ENCODE measurements at regions not wholly inside any gene's neighbourhood (a gene's known extent, or its start where the extent isn't known, plus 50 kb on each side); places are given as distances from the start of the nearest gene placed in this dataset.

DNA sequence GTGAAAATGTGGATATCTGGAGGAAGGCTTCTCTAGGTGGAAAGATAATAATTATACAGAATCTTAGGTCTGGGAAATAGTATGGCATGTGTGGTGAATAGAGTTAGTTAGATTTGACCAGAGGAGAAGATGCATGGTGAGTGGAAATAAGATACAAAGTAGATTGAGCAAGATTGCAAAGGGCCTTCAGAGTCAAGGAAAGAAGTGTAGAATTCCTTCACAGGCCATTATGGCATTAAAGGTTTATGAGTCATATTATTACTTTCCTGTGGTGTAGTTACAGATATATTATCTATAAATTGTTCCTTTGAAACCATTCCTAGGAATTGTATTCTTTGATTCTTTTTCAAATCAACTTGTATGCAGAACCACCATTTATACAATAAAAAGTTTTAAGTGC, 660.3 kb downstream of the SI start:
- H3K36me3 ChIP-seq (ENCODE audit: insufficient read depth in 1 of 2, low read depth in 1 of 2), result no peaks in the 10 kb centered on the region
- TF ChIP-seq, protein P1, sequence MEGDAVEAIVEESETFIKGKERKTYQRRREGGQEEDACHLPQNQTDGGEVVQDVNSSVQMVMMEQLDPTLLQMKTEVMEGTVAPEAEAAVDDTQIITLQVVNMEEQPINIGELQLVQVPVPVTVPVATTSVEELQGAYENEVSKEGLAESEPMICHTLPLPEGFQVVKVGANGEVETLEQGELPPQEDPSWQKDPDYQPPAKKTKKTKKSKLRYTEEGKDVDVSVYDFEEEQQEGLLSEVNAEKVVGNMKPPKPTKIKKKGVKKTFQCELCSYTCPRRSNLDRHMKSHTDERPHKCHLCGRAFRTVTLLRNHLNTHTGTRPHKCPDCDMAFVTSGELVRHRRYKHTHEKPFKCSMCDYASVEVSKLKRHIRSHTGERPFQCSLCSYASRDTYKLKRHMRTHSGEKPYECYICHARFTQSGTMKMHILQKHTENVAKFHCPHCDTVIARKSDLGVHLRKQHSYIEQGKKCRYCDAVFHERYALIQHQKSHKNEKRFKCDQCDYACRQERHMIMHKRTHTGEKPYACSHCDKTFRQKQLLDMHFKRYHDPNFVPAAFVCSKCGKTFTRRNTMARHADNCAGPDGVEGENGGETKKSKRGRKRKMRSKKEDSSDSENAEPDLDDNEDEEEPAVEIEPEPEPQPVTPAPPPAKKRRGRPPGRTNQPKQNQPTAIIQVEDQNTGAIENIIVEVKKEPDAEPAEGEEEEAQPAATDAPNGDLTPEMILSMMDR (IDR thresholded peaks at IDR 0.05), result no peak
- intact Hi-C loops (cut with DNase I), result no loop called here
- no peaks in the 10 kb centered on the region for H3K27me3 ChIP-seq (ENCODE audit: insufficient read depth in 3 of 3, low read length in 2 of 3)
- ATAC-seq (no peak), DNase-seq (no peak)
- no peak overlapping the region for H3K27ac ChIP-seq
- H3K4me3 ChIP-seq, result no peak overlapping the region
- H3K9me3 ChIP-seq, result no peaks in the 10 kb centered on the region
- no peaks in the 10 kb centered on the region for H3K4me1 ChIP-seq

DNA sequence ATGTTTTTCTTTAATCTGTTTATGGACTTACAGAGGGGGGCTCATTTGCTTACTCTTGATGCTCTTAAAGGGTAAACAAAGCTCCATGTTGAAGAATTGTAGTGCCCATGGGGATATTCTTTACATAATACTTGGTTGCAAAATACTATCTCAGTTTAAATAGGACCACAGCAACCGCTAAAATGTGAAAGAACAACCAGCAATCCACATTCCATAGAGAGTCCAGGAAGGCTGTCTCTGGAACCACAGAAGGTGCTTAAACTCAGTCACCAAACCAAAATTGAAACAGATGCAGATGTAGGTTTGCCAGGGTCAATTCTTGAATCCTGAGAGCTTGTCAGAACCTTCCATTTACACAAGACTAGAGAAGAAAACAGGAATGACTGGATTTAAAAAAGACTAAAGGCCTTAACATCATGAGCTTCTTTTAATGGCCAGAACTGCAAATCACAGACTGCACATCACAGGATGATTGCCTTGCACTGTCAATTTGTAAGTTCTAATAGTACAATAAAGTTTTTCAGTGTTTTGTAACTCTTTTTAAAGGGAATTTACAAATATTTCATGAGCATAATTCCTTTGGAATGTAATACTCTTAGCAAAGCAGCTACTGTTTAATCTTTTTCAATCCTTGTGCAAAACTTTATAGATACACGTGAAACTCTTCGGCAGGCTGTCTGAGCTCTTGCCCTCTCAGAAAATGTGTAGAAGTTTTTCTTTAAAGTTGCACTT, 661.6 kb downstream of the SI start:
- 61 to 74% (median 61%) methylated on average over 3 of the region's 3 CpGs for WGBS, 3 donors
- ATAC-seq (no peak), DNase-seq (no peak)
- Histone ChIP-seq H3K27ac (no peak overlapping the region), H3K36me3 (ENCODE audit: insufficient read depth in 1 of 2, low read depth in 1 of 2) (no peaks in the 10 kb centered on the region), H3K4me3 (no peak overlapping the region), H3K4me1 (no peaks in the 10 kb centered on the region), H3K9me3 (no peaks in the 10 kb centered on the region), H3K27me3 (ENCODE audit: insufficient read depth in 3 of 3, low read length in 2 of 3) (no peaks in the 10 kb centered on the region)
- intact Hi-C loops (cut with DNase I), result no loop called here
- TF ChIP-seq, protein P1 (IDR thresholded peaks at IDR 0.05), result no peak

DNA sequence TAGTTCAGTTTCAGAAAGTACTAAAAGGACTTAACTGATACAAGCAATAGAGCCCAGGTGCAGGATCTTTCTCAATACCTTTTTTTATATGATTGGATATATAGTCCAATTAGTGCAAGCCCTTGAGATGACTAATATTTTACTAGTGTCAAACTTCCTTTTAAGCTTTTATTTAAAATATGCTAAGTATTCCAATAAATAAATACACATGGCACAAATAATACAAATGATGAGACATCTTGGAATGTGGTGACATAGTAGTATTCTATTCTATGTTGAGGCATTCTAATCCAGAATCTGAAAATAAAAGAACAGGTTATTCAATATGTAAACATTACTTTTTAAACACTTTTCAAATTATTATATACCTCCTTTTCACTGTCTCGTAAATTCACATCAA, 670.0 kb downstream of the SI start:
- WGBS, 3 donors, result 84 to 89% (median 85%) methylated on average over 1 of the region's 1 CpG

DNA sequence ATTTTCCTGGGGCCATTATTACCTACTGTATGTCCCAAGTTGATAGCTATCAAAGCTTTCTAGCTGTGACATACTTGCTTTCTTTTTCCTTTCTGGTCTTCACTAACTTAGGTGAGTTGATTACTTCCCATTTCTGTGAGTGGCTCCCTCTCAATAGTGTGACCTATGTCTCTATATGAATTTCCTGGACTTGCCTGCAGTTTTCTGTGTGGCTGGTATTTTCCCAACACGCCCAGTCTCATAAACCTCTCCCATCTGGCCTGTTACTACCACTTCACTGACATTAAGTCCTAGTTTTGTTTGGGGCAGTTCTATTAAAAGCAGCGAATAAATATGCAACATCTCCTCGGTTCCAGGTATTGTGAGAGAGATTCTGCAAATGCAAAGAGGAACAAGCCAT, 671.2 kb downstream of the SI start:
- Histone ChIP-seq H3K4me1 (no peaks in the 10 kb centered on the region), H3K9me3 (no peaks in the 10 kb centered on the region), H3K27ac (no peak overlapping the region), H3K27me3 (ENCODE audit: insufficient read depth in 3 of 3, low read length in 2 of 3) (no peaks in the 10 kb centered on the region), H3K36me3 (ENCODE audit: insufficient read depth in 1 of 2, low read depth in 1 of 2) (no peaks in the 10 kb centered on the region), H3K4me3 (no peak overlapping the region)
- no peak for DNase-seq
- WGBS, 3 donors, result 60 to 61% (median 61%) methylated on average over 3 of the region's 3 CpGs
- intact Hi-C loops (cut with DNase I), result no loop called here
- ATAC-seq, result no peak
- TF ChIP-seq, protein P1 (IDR thresholded peaks at IDR 0.05), result no peak

More for the DNA sequence above, 670.0 kb downstream of the SI start:
- ATAC-seq, result no peak
- H3K36me3 ChIP-seq (ENCODE audit: insufficient read depth in 1 of 2, low read depth in 1 of 2), result no peaks in the 10 kb centered on the region
- TF ChIP-seq, protein P1 (IDR thresholded peaks at IDR 0.05), result no peak
- no peaks in the 10 kb centered on the region for H3K4me1 ChIP-seq
- no peaks in the 10 kb centered on the region for H3K27me3 ChIP-seq (ENCODE audit: insufficient read depth in 3 of 3, low read length in 2 of 3)
- H3K9me3 ChIP-seq, result no peaks in the 10 kb centered on the region
- intact Hi-C loops (cut with DNase I), result no loop called here
- no peak overlapping the region for H3K4me3 ChIP-seq
- no peak overlapping the region for H3K27ac ChIP-seq
- DNase-seq, result no peak

DNA sequence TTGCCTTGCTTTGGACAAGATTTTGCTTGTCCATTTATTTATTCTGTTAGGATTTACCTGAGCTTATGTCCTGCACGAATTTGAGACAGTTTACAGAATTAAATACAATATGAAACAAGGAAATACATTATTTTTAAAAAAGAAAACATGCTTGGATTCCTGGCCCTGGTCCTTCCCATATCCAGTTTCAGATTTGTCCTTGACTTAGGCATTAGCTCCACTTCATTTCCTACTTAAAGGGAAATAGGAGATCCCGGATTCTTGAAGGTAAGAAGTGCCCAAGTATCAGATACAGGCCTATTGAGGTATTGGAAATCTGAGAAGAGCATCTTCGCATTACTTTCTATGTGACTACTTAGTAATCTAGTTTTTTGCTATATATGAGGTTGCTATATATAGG, 672.0 kb downstream of the SI start:
- ATAC-seq, result no peak
- Histone ChIP-seq H3K36me3 (ENCODE audit: insufficient read depth in 1 of 2, low read depth in 1 of 2) (no peaks in the 10 kb centered on the region), H3K27ac (no peak overlapping the region), H3K27me3 (ENCODE audit: insufficient read depth in 3 of 3, low read length in 2 of 3) (no peaks in the 10 kb centered on the region), H3K4me1 (no peaks in the 10 kb centered on the region), H3K9me3 (no peaks in the 10 kb centered on the region), H3K4me3 (no peak overlapping the region)
- TF ChIP-seq, protein P1 (IDR thresholded peaks at IDR 0.05), result no peak
- DNase-seq, result no peak
- WGBS, 3 donors, result 44 to 54% (median 53%) methylated on average over 3 of the region's 3 CpGs
- intact Hi-C loops (cut with DNase I), result no loop called here

All from psoas muscle (tissue), 7 donors.